HG03558 (cell line): ENCODE measurements at regions not wholly inside any gene's neighbourhood (a gene's known extent, or its start where the extent isn't known, plus 50 kb on each side); places are given as distances from the start of the nearest gene placed in this dataset.

Source experiments
- ATAC-seq: cut with Tn5 transposase; IDR thresholded peaks from one replicate; pipeline ENCODE4 v1.9.1; 2021; ENCODE audit warnings: moderate number of reproducible peaks; ENCODE audit not compliant: unreplicated experiment; ENCODE audit errors: extremely low read depth

- ATAC-seq, result no peak
These were observed 207.5 kb upstream of the JUN start for GRCh38 chr1:58991305-58991704.

- no peak for ATAC-seq
These were observed 208.8 kb upstream of the JUN start for GRCh38 chr1:58992643-58993042.

GRCh38 chr1:58993403-58993802 is 209.6 kb upstream of the JUN start:
- no peak for ATAC-seq

- ATAC-seq, result no peak
These were observed 210.8 kb upstream of the JUN start for GRCh38 chr1:58994664-58995063.

- ATAC-seq, result peak; percentile 88
These were observed 212.7 kb upstream of the JUN start for GRCh38 chr1:58996341-58997059.

- ATAC-seq, result peak; percentile 47
These were observed 213.2 kb upstream of the JUN start for GRCh38 chr1:58997060-58997411.

- ATAC-seq, result no peak
These were observed 213.8 kb upstream of the JUN start for GRCh38 chr1:58997637-58998036.

- ATAC-seq, result no peak
These were observed 215.8 kb upstream of the JUN start for GRCh38 chr1:58999676-59000075.

- no peak for ATAC-seq
These were observed 220.9 kb upstream of the JUN start for GRCh38 chr1:59004755-59005154.

GRCh38 chr1:59005491-59006288 is 221.8 kb upstream of the JUN start:
- no peak for ATAC-seq

GRCh38 chr1:59006289-59006658 is 222.4 kb upstream of the JUN start:
- no peak for ATAC-seq

- ATAC-seq, result no peak
These were observed 223.1 kb upstream of the JUN start for GRCh38 chr1:59006932-59007331.

GRCh38 chr1:59007429-59007819 is 223.6 kb upstream of the JUN start:
- ATAC-seq, result no peak

GRCh38 chr1:59007820-59008598 is 224.2 kb upstream of the JUN start:
- ATAC-seq, result no peak

GRCh38 chr1:59008599-59009347 is 224.9 kb upstream of the JUN start:
- ATAC-seq, result no peak

- no peak for ATAC-seq
These were observed 227.8 kb upstream of the JUN start for GRCh38 chr1:59011663-59012062.

GRCh38 chr1:59012378-59012777 is 228.5 kb upstream of the JUN start:
- ATAC-seq, result no peak

GRCh38 chr1:59013276-59013927 is 229.6 kb upstream of the JUN start:
- no peak for ATAC-seq

- ATAC-seq, result no peak
These were observed 230.1 kb upstream of the JUN start for GRCh38 chr1:59013928-59014279.

- no peak for ATAC-seq
These were observed 231.0 kb upstream of the JUN start for GRCh38 chr1:59014827-59015226.
